Stimulated activated CD8-positive, alpha-beta memory T cell treated with anti-CD3 and anti-CD28 coated beads, Interleukin-15, amount 100 ng/mL, for 1 hour (primary cell): ENCODE measurements at regions not wholly inside any gene's neighbourhood (a gene's known extent, or its start where the extent isn't known, plus 50 kb on each side); places are given as distances from the start of the nearest gene placed in this dataset.

Experiments used
- DNase-seq: peaks from one replicate; pipeline ENCODE4 v3.0.0-alpha.2; 2020; ENCODE audit warnings: low read depth

DNA sequence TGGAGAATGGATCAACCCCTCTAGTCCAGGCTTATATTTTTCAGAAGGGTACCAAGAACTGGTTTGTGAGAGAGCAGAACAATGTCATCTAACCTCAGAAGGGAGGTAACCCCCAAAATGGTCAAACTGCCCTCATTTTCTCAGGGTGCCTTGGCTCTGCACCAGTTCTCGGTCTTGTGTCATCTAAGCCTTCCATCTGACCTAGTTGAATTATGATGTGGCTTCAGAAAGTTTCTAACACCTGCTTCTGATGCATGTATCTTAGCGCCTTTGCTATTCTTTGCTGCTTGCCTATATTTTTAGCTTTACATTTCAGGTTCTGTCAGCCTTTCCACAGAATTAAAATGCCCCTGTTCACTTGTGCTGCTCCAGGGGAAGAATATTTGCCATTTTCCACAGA is 91.7 kb upstream of the E2F8 start:
- DNase-seq, result no peak

DNA sequence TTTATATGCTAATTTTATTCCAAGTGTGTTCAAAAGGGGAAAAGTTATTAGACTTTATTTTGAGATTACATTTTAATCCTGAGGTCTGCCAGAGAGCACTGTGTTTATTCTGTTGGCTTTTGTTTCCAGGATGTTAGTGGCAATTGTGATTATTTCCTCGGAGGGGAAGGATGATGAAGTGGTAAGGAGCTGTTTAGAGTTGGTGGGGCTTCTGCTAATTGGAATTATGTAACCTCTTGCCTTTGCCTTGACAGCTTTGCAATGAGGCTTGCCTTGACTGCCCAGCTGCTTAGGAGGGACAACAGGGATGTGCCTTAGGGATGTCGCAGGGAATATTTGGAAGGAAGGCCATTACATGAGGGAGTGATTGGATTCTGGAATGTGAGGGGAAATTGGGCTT is 89.7 kb upstream of the E2F8 start:
- DNase-seq, result no peak

DNA sequence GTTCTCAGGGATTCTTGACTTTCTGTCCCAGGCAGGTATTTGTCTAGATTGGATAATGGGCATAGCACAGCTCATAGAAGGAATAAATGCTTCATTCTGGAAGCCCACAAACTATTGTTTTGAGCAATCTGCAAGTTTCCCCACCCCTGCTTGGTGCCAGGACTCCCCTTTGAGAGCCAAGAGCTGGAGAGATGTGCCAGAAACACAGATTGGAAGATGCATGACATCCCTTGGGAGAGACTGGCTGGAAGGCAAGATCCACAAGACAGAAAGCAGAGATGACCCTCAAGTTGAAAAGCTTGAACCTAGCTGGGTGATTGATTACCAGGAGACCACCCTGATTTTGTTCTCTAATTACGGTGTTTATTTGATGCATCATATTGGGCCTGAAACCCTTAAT is 89.2 kb upstream of the E2F8 start:
- no peak for DNase-seq

DNA sequence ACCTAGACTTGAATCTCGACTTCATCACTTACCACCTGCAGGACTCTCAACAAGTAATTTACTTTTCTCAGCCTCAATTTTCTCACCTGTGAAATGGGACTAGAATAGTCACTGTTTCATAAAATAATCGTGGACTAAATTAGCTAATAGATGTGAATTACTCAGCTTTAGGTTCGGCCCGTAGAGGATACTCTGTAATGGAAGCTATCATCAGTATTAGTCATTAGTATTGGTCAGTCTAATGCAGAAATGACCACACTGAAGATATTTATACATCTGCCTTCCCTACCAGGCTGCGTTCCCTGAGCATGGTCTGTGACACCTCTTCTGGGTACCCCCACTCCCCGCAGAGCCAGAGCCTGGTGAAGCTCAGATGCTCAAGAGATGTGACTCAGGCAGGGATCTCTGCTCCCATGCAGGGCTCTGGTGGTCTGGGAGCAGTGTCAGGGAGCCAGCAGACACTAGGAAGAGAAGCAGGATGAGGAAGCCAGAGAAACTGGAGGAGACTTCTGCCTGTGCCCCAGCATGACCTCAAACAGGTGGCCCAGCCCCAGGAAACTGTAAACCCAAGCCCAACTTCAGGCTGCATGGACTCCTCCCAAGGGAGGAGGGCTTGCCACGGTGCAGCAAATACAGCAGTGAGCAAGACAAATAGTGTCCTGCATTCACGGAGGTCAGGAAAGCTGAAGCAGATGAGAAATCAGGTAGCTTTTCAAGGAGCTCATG is 88.0 kb upstream of the E2F8 start:
- DNase-seq, result no peak

- no peak for DNase-seq
Measured at GRCh38 chr11:19327280-19327679, 86.5 kb upstream of the E2F8 start.

GRCh38 chr11:19326499-19326898 is 85.8 kb upstream of the E2F8 start:
- no peak for DNase-seq

GRCh38 chr11:19323502-19323901 is 82.8 kb upstream of the E2F8 start:
- no peak for DNase-seq

DNA sequence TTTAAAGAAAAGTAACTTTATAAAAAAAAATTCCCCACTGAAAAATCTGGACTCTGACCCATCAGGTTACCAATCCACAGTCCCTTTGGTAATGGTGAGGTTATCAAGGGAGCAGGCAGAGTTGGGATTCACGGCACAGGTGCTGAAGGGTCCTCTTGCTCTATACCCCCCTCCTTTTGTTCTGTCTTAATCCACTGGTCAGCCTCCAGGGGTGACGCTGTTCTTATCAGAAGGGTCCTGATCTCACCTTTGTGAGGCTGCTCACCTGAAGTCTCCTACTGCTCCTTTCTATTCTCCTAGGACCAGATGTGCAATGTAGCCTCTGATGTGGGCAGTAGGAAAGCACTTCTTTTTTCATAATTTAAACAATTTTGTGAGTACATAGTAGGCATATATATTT is 80.6 kb upstream of the E2F8 start:
- no peak for DNase-seq

- DNase-seq, result no peak
Measured at GRCh38 chr11:19320827-19321226, 80.1 kb upstream of the E2F8 start.

GRCh38 chr11:19316434-19316833 is 75.7 kb upstream of the E2F8 start:
- DNase-seq, result no peak

DNA sequence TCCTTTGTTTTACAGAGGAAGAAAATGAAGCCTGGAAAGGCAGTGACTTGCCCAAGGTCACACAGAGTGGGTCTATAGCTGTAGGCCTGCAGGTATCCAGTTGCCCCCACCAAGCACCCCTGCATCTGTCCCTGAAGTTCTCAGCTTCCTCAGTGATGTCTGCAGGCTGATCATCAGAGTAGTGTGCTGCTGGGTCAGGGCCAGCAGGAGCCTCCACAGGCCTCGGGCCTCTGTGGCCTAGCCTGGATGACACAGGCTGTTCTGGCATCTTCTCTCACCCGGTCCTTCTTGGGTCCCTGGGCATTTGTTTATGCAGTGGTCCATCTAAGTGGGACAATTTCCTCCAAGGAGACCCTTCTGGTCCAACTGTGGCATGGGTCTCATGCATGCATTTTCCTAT is 74.8 kb upstream of the E2F8 start:
- no peak for DNase-seq

DNA sequence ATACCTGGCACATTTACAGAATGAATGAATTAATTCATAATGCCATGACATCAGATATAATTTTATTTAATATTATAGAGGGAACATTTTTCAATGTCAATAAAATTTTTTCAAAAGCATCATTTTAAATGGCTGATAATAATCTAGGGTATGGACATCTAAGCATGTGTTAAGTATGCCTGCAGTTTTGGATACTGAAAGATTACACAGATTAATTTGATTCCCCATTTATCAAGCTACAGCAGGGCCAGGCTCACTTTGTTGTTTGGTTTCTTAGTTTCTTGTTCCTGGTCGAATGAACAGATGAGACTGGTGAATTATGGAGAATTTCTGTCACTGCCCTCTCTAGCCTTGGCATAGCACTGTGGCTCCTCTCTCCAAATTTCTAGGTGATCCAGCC is 72.4 kb upstream of the E2F8 start:
- no peak for DNase-seq

DNA sequence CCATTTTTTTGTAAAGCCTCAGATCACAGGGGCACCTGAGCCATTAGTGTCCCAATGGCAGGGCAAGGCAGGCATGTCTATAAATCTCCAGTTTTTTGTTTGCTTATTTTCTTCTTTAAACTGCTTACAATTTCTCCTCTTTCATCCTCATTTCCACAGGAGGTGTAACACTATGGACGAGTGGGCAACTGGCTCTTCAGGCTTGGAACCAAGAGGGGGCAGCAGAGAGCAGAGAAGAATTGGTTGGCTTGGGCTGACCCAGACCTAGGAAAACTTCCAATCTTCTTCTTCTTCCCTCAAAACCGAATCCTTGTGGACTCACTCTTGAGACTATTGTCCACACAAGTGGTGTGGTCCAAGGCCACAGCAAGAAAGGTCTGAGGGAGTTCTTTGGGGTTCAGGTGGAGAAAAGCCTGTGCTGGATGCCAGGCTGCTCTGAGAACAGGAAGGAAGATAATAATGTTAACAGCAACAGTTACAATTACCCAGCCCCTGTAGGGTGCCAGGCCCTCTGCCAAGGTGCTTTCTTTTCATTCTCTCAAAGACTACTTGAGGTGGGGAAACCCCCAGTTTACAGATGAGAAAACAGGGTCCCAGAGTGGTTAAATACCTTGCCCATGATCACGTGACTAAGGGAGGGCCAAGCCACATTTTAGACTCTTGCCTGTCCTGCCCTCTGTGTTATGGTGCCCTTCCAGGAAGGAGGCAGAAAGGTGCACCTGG is 70.7 kb upstream of the E2F8 start:
- no peak for DNase-seq

GRCh38 chr11:19307498-19307897 is 66.8 kb upstream of the E2F8 start:
- no peak for DNase-seq

- no peak for DNase-seq
Measured at GRCh38 chr11:19306179-19306944, 65.6 kb upstream of the E2F8 start.

DNA sequence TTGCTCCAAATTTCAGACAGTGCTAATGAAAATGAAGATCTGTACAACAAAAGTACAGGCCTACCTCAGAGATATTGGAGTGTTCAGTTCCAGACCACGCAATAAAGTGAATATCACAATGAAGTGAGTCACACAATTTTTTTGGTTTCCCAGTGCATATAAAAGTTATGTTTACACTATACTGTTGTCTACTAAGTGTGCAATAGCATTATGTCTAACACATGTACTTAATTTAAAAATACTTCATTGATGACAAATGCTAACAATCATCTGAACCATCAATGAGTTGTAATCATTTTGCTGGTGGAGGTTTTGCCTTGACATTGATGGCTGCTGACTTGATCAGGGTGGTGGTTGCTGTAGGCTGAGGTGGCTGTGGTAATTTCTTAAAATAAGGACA is 60.6 kb upstream of the E2F8 start:
- DNase-seq, result no peak

DNA sequence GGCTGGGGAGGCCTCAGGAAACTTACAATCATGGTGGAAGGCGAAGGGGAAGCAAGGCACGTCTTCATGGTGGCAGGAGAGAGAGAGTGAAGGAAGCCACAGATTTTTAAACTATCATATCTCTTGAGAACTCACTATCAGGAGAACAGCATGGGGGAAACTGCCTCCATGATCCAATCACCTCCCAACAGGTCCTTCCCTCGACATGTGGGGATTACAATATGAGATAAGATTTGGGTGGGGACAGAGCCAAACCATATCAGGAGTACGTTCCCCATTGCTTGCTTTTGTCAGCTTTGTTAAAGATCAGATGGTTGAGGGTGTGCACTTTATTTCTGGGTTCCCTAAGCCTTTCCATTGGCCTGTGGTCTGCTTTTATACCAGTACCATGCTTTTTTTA is 53.7 kb upstream of the E2F8 start:
- no peak for DNase-seq

DNA sequence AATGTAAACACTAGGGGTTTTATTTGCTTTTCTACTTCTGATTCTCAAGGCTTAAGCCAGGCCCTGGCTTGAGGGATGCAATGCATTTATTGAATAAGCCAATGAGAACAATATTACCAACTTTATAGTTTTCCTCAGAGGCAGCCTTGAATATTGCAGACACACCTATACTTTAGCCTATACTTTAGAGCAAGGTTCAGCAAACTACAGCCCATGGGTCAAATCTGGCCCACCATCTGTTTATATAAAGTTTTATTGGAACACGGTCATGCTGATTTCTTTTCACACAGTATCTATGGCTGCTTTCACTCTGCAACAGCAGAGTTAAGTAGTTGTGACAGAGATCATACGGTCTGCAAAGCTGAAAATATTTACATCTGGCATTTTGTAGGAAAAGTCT is 50.3 kb upstream of the E2F8 start:
- DNase-seq, result no peak
